ENCODE measurements at regions not wholly inside any gene's neighbourhood (a gene's known extent, or its start where the extent isn't known, plus 50 kb on each side); places are given as distances from the start of the nearest gene placed in this dataset.

GRCh38 chrX:118181030-118181429 lies 64.4 kb upstream of the KLHL13 start:
- TF ChIP-seq, protein P1, sequence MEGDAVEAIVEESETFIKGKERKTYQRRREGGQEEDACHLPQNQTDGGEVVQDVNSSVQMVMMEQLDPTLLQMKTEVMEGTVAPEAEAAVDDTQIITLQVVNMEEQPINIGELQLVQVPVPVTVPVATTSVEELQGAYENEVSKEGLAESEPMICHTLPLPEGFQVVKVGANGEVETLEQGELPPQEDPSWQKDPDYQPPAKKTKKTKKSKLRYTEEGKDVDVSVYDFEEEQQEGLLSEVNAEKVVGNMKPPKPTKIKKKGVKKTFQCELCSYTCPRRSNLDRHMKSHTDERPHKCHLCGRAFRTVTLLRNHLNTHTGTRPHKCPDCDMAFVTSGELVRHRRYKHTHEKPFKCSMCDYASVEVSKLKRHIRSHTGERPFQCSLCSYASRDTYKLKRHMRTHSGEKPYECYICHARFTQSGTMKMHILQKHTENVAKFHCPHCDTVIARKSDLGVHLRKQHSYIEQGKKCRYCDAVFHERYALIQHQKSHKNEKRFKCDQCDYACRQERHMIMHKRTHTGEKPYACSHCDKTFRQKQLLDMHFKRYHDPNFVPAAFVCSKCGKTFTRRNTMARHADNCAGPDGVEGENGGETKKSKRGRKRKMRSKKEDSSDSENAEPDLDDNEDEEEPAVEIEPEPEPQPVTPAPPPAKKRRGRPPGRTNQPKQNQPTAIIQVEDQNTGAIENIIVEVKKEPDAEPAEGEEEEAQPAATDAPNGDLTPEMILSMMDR (IDR thresholded peaks at IDR 0.05 in 4 of 5, conservative IDR thresholded peaks at IDR 0.05 in 1 of 5), result no peak
- no peak for TF ChIP-seq POLR2A (IDR thresholded peaks at IDR 0.05)
